B cell (primary cell): ENCODE measurements at regions not wholly inside any gene's neighbourhood (a gene's known extent, or its start where the extent isn't known, plus 50 kb on each side); places are given as distances from the start of the nearest gene placed in this dataset.

ENCODE experiments used
- CTCF ChIP-seq: fragments of 200-600 bp; IDR thresholded peaks from one replicate; pipeline ENCODE4 v1.8.0; 2022; ENCODE audit warnings: antibody characterized with exemption, mild to moderate bottlenecking
- EZH2 ChIP-seq: IDR thresholded peaks from 2 replicates; pipeline ENCODE4 v1.6.1; 2012; ENCODE audit warnings: borderline replicate concordance, low read depth, mild to moderate bottlenecking, moderate library complexity, low read length; ENCODE audit not compliant: insufficient read depth, poor library complexity, severe bottlenecking

DNA sequence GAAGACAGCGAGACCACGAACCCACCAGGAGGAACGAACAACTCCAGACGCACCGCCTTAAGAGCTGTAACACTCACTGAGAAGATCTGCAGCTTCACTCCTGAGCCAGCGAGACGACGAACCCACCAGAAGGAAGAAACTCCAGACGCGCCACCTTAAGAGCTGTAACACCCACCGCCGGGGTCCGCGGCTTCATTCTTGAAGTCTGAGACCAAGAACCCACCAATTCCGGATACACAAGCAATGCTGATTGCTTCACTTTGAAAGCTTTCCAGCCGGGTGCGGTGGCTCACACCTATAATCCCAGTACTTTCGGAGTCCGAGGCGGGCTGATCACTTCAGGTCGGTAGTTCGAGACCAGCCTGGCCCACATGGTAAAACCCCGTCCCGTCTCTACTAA, 177.2 kb upstream of the MYO3A start:
- TF ChIP-seq CTCF (no peak), EZH2 (no peak)
